B cell (primary cell): ENCODE measurements at regions not wholly inside any gene's neighbourhood (a gene's known extent, or its start where the extent isn't known, plus 50 kb on each side); places are given as distances from the start of the nearest gene placed in this dataset.
"Not testable (repeated sequence)": the region's sequence is repeated elsewhere in the genome, so short reads cannot be mapped to it uniquely, and the experiment has no call there.

ENCODE experiments used
- ATAC-seq: fragments of 200-7000 bp; cut with Tn5 transposase; one replicate; pipeline ENCODE4 v1.10.0; 2021; ENCODE audit warnings: low read depth, mild to moderate bottlenecking, moderate number of reproducible peaks, moderate library complexity
- CTCF ChIA-PET: fragments of 350-600 bp; sonication (Branson Sonifier 250); formaldehyde crosslinking; loops from one replicate; lab custom pipeline; 2021; ENCODE audit warnings: antibody characterized with exemption, inconsistent platforms; lab: Charles Lee
- POLR2A ChIA-PET: fragments of 350-600 bp; sonication (Branson Sonifier 250); formaldehyde crosslinking; loops from one replicate; lab custom pipeline; 2021; ENCODE audit warnings: antibody characterized with exemption; lab: Charles Lee
- DNase-seq: peaks from one replicate; pipeline ENCODE4 v3.0.0; 2013
- H2AFZ ChIP-seq: 2 replicates; pipeline ENCODE4 v1.6.1; 2012; ENCODE audit warnings: mild to moderate bottlenecking, low read depth, low read length; ENCODE audit not compliant: insufficient read depth, poor library complexity, severe bottlenecking
- H3K27ac ChIP-seq, 2 donors: 1 replicate in 1 of 2; 2 replicates in 1 of 2; pipeline ENCODE4 v1.5.1; 2012 to 2013; ENCODE audit warnings: low read length in 2 of 2, mild to moderate bottlenecking in 2 of 2, moderate library complexity in 1 of 2
- H3K27me3 ChIP-seq, 4 experiments: fragments of 200-600 bp in 1 of 4; sonication (generic) in 1 of 4; replicated peaks in 1 of 4; 1 replicate in 2 of 4; 2 replicates in 2 of 4; pipeline versions ENCODE4 v1.6.1 to v1.7.0; 2013 to 2016; ENCODE audit warnings: low read length in 3 of 4, mild to moderate bottlenecking in 2 of 4, mixed read lengths in 1 of 4, moderate library complexity in 1 of 4; ENCODE audit not compliant: insufficient read depth in 4 of 4, control insufficient read depth in 3 of 4; ENCODE audit errors: control extremely low read depth in 1 of 4
- H3K36me3 ChIP-seq, 2 experiments: replicated peaks in 1 of 2; 1 replicate in 1 of 2; 2 replicates in 1 of 2; pipeline versions ENCODE4 v1.6.1 to v1.7.1; 2013; ENCODE audit warnings: low read length in 1 of 2; ENCODE audit not compliant: insufficient read depth in 2 of 2, control insufficient read depth in 1 of 2; ENCODE audit errors: control extremely low read depth in 1 of 2, extremely low read depth in 1 of 2
- H3K4me1 ChIP-seq, 2 donors: fragments of 200-600 bp in 1 of 2; sonication (generic) in 1 of 2; 1 replicate in 1 of 2; 2 replicates in 1 of 2; pipeline versions ENCODE4 v1.5.1 to v1.6.1; 2013 to 2017; ENCODE audit warnings: low read length in 2 of 2; ENCODE audit not compliant: control insufficient read depth in 2 of 2, insufficient read depth in 2 of 2
- H3K4me2 ChIP-seq: replicated peaks from 2 replicates; pipeline ENCODE3; 2012; ENCODE audit warnings: mild to moderate bottlenecking, low read depth, low read length; ENCODE audit not compliant: poor library complexity, severe bottlenecking
- H3K4me3 ChIP-seq, 5 experiments: fragments of 200-600 bp in 1 of 5; sonication (generic) in 1 of 5; 1 replicate in 3 of 5; 2 replicates in 2 of 5; pipeline versions ENCODE4 v1.5.1 to v1.7.0; 2011 to 2016; ENCODE audit warnings: low read length in 4 of 5, mild to moderate bottlenecking in 4 of 5, low read depth in 2 of 5, control low read depth in 1 of 5, moderate library complexity in 1 of 5; ENCODE audit not compliant: insufficient read depth in 1 of 5; ENCODE audit errors: control extremely low read depth in 1 of 5, extremely low read depth in 1 of 5
- H3K79me2 ChIP-seq: fragments of 200-600 bp; sonication (generic); one replicate; pipeline ENCODE4 v1.6.0; 2016; ENCODE audit warnings: low read length; ENCODE audit not compliant: control insufficient read depth, insufficient read depth
- H3K9ac ChIP-seq: fragments of 200-600 bp; sonication (generic); 2 replicates; pipeline ENCODE4 v1.6.1; 2017; ENCODE audit warnings: mild to moderate bottlenecking, low read length, moderate library complexity
- H3K9me3 ChIP-seq, 3 donors: one replicate each; pipeline versions ENCODE4 v1.6.1 to v1.7.1; 2013; ENCODE audit warnings: low read length in 2 of 3; ENCODE audit not compliant: control insufficient read depth in 2 of 3, insufficient read depth in 1 of 3; ENCODE audit errors: control extremely low read depth in 1 of 3
- H4K20me1 ChIP-seq: 2 replicates; pipeline ENCODE4 v1.6.0; 2012; ENCODE audit warnings: mild to moderate bottlenecking, low read length; ENCODE audit not compliant: insufficient read depth, control insufficient read depth, poor library complexity, severe bottlenecking
- H3K27ac Mint-ChIP-seq: one replicate; pipeline ENCODE4 v1.8.0; 2021; ENCODE audit warnings: mixed read lengths
- H3K27me3 Mint-ChIP-seq: one replicate; pipeline ENCODE4 v1.8.0; 2021; ENCODE audit warnings: mixed read lengths
- H3K4me1 Mint-ChIP-seq: one replicate; pipeline ENCODE4 v1.8.0; 2021; ENCODE audit warnings: mixed read lengths
- H3K4me3 Mint-ChIP-seq: one replicate; pipeline ENCODE4 v1.8.0; 2021; ENCODE audit warnings: mixed read lengths
- H3K9me3 Mint-ChIP-seq: one replicate; pipeline ENCODE4 v1.8.0; 2022; ENCODE audit warnings: mixed read lengths; ENCODE audit not compliant: insufficient read depth
- CTCF ChIP-seq: fragments of 200-600 bp; IDR thresholded peaks from one replicate; pipeline ENCODE4 v1.8.0; 2022; ENCODE audit warnings: antibody characterized with exemption, mild to moderate bottlenecking
- EZH2 ChIP-seq: IDR thresholded peaks from 2 replicates; pipeline ENCODE4 v1.6.1; 2012; ENCODE audit warnings: borderline replicate concordance, low read depth, mild to moderate bottlenecking, moderate library complexity, low read length; ENCODE audit not compliant: insufficient read depth, poor library complexity, severe bottlenecking
- WGBS: methylation state at CpG from one replicate; pipeline ENCODE4 v1.1.5; 2013; ENCODE audit warnings: missing lambda C conversion rate; ENCODE audit not compliant: insufficient coverage; 5-methylcytosine and 5-hydroxymethylcytosine counted together
- intact Hi-C: fragments of 100-400 bp; cut with micrococcal nuclease; formaldehyde crosslinking; loops from one replicate; pipeline ENCODE4 v1.10.0; 2022

- H3K9ac ChIP-seq, H2AFZ ChIP-seq, H3K4me3 Mint-ChIP-seq, H3K9me3 Mint-ChIP-seq, H3K27ac ChIP-seq, H3K4me3 ChIP-seq, CTCF ChIA-PET, intact Hi-C loops, H4K20me1 ChIP-seq, H3K36me3 ChIP-seq, H3K79me2 ChIP-seq, DNase-seq, H3K9me3 ChIP-seq, H3K4me1 ChIP-seq, H3K27me3 ChIP-seq, ATAC-seq, POLR2A ChIA-PET, H3K27me3 Mint-ChIP-seq, H3K27ac Mint-ChIP-seq, H3K4me1 Mint-ChIP-seq, H3K4me2 ChIP-seq: not testable (repeated sequence)
- 57% methylated on average over 1 of the region's 3 CpGs for WGBS
Measured at GRCh38 chr3:73154261-73154660, 92.8 kb downstream of the EBLN2 start.

GRCh38 chr3:73155441-73155840 lies 94.0 kb downstream of the EBLN2 start:
- H3K27me3 Mint-ChIP-seq, H3K4me3 ChIP-seq, ATAC-seq, H3K36me3 ChIP-seq, intact Hi-C loops, H3K4me3 Mint-ChIP-seq, H2AFZ ChIP-seq, H3K9me3 Mint-ChIP-seq, H3K27ac ChIP-seq, CTCF ChIA-PET, H3K27ac Mint-ChIP-seq, H3K4me1 Mint-ChIP-seq, H3K27me3 ChIP-seq, H3K4me2 ChIP-seq, DNase-seq, H3K79me2 ChIP-seq, H3K9ac ChIP-seq, POLR2A ChIA-PET, H4K20me1 ChIP-seq, H3K9me3 ChIP-seq, H3K4me1 ChIP-seq: not testable (repeated sequence)
- 86% methylated on average over 1 of the region's 3 CpGs for WGBS

GRCh38 chr3:73164622-73165021 lies 103.2 kb downstream of the EBLN2 start:
- Mint-ChIP-seq H3K27me3 (peaks cover 8% of the 10 kb centered on the region), H3K4me3 (no peak overlapping the region), H3K4me1 (no peaks in the 10 kb centered on the region), H3K9me3 (no peaks in the 10 kb centered on the region), H3K27ac (no peak overlapping the region)
- Histone ChIP-seq H3K4me2 (no peak overlapping the region), H3K36me3 (no peaks in the 10 kb centered on the region), H3K27ac (no peak overlapping the region), H3K4me3 (no peak overlapping the region), H3K79me2 (no peaks in the 10 kb centered on the region), H3K4me1 (no peaks in the 10 kb centered on the region), H3K9me3 (no peaks in the 10 kb centered on the region), H3K27me3 (peaks cover 0 to 5% (median 0%) of the 10 kb centered on the region in 4 experiments), H4K20me1 (no peaks in the 10 kb centered on the region), H3K9ac (no peak overlapping the region), H2AFZ (no peak overlapping the region)
- DNase-seq (no peak), ATAC-seq (no peak)
- TF ChIP-seq EZH2, result no peak
- TF ChIP-seq CTCF, result no peak
- WGBS, result no CpG with 5 or more reads among the region's 4 CpGs
- intact Hi-C loops, result no loop called here
- CTCF ChIA-PET, result no interaction called here
- POLR2A ChIA-PET, result no interaction called here
